Keratinocyte (primary cell): ENCODE measurements at regions not wholly inside any gene's neighbourhood (a gene's known extent, or its start where the extent isn't known, plus 50 kb on each side); places are given as distances from the start of the nearest gene placed in this dataset.

Source experiments
- EZH2 ChIP-seq: IDR thresholded peaks from one replicate; pipeline ENCODE4 v1.6.1; 2012; ENCODE audit warnings: inconsistent platforms, mild to moderate bottlenecking, low read length, moderate library complexity
- TF ChIP-seq, protein P1 (sequence below), 3 experiments: IDR thresholded peaks in 1 of 3; conservative IDR thresholded peaks in 1 of 3; optimal IDR thresholded peaks in 1 of 3; 2 replicates in 2 of 3; 3 replicates in 1 of 3; pipeline versions ENCODE3 to v1.5.1; 2011; ENCODE audit warnings: low read length in 3 of 3, mild to moderate bottlenecking in 3 of 3, moderate library complexity in 2 of 3, control low read depth in 1 of 3, inconsistent platforms in 1 of 3; ENCODE audit not compliant: insufficient read depth in 2 of 3; ENCODE audit errors: extremely low read depth in 1 of 3

DNA sequence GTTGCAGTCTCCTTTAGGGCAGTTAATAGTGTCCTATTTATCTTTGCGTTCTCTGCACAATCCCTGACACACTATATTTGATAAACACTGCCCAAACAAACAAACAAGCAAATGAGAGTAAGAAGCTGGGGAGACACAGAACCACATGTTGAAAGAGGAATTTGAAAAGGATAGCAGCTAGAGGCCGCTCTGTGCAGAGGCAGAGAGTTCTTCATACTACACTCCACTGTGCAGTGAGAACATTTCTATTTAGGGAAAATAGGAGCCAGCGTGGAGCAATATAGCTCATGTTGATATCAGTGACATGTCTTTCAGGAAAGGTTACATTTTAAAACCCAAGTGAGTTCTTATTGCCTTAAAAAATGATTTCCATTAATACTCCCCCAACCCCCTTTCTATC, 140.3 kb upstream of the SEL1L start:
- no peak for TF ChIP-seq EZH2
- TF ChIP-seq, protein P1, sequence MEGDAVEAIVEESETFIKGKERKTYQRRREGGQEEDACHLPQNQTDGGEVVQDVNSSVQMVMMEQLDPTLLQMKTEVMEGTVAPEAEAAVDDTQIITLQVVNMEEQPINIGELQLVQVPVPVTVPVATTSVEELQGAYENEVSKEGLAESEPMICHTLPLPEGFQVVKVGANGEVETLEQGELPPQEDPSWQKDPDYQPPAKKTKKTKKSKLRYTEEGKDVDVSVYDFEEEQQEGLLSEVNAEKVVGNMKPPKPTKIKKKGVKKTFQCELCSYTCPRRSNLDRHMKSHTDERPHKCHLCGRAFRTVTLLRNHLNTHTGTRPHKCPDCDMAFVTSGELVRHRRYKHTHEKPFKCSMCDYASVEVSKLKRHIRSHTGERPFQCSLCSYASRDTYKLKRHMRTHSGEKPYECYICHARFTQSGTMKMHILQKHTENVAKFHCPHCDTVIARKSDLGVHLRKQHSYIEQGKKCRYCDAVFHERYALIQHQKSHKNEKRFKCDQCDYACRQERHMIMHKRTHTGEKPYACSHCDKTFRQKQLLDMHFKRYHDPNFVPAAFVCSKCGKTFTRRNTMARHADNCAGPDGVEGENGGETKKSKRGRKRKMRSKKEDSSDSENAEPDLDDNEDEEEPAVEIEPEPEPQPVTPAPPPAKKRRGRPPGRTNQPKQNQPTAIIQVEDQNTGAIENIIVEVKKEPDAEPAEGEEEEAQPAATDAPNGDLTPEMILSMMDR (optimal IDR thresholded peaks at IDR 0.05 in 1 of 3, IDR thresholded peaks at IDR 0.05 in 1 of 3, conservative IDR thresholded peaks at IDR 0.05 in 1 of 3; ENCODE audit: extremely low read depth in 1 of 3, insufficient read depth in 2 of 3, low read length in 3 of 3): no peak
